NB4 (cell line): ENCODE measurements at regions not wholly inside any gene's neighbourhood (a gene's known extent, or its start where the extent isn't known, plus 50 kb on each side); places are given as distances from the start of the nearest gene placed in this dataset.

ENCODE experiments used
- DNase-seq: peaks from one replicate; pipeline ENCODE4 v3.0.0; 2010; ENCODE audit warnings: low read depth
- H3K4me3 ChIP-seq: one replicate; pipeline ENCODE4 v1.5.1; 2011; ENCODE audit warnings: mild to moderate bottlenecking, low read depth, low read length, moderate library complexity
- CTCF ChIP-seq: IDR thresholded peaks from one replicate; pipeline ENCODE4 v1.5.1; 2012; ENCODE audit warnings: low read depth, low read length
- MAX ChIP-seq: IDR thresholded peaks from 2 replicates; pipeline ENCODE4 v1.6.1; 2011; ENCODE audit warnings: low read depth, low read length
- MYC ChIP-seq: IDR thresholded peaks from 2 replicates; pipeline ENCODE4 v1.6.1; 2011; ENCODE audit warnings: low read depth, low read length
- POLR2A ChIP-seq: IDR thresholded peaks from 2 replicates; pipeline ENCODE4 v1.6.1; 2011; ENCODE audit warnings: mild to moderate bottlenecking; ENCODE audit not compliant: insufficient read length; ENCODE audit errors: extremely low read depth

- no peak overlapping the region for H3K4me3 ChIP-seq
- no peak for DNase-seq
- no peak for TF ChIP-seq CTCF
- no peak for TF ChIP-seq MYC
- no peak for TF ChIP-seq MAX
- TF ChIP-seq POLR2A: no peak
These were observed 117.0 kb upstream of the AHR start for GRCh38 chr7:17181482-17181881.

- no peak for DNase-seq
- no peak overlapping the region for H3K4me3 ChIP-seq
- no peak for TF ChIP-seq POLR2A
- no peak for TF ChIP-seq MYC
- TF ChIP-seq MAX: no peak
- TF ChIP-seq CTCF: no peak
These were observed 114.7 kb upstream of the AHR start for GRCh38 chr7:17183630-17184328.

- H3K4me3 ChIP-seq: no peak overlapping the region
- DNase-seq: no peak
- TF ChIP-seq CTCF (no peak), POLR2A (no peak), MYC (no peak), MAX (no peak)
These were observed 113.4 kb upstream of the AHR start for GRCh38 chr7:17184805-17185689.

- no peak overlapping the region for H3K4me3 ChIP-seq
- DNase-seq: peak; percentile 87
- TF ChIP-seq CTCF: no peak
- TF ChIP-seq MYC: peak; percentile 64
- TF ChIP-seq MAX: peak; percentile 67
These were observed 112.8 kb upstream of the AHR start for GRCh38 chr7:17185690-17186070.

DNA sequence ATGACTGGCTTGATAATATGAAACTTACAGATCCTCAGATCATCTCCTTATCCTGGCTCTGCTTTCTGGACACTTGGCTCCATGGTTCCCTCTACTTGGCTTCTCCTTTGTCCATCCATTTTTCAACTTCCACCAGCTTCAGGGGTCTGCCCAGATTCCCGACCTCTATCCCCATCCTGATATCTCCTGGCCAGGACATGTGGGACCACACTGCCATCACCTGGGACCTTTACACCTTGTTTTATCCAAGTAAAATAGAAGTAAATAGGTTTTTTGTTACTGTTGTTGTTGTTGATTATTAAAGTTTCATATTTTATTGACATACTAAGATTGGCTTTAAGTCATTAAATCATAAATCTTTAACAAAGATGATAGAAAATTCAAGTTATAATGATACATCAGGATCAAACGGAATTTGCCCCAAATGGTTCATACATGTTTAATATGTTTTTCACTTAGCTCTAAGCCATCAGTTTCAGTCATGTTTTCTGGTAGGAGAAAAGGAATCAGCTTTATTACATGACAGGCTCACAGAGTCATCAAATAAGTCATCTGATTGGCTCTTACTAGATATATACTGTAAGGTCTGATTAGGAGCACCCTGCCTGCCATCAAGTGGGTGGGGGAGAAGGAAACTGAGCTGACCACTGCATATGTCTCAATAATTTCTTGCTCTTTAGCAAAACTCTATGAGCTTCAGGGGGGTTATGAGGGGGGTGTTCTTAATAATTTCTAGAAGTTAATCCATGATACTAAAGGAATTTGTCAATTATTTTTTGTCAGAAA lies 111.5 kb upstream of the AHR start:
- TF ChIP-seq MAX: no peak
- no peak for TF ChIP-seq MYC
- no peak for TF ChIP-seq POLR2A
- TF ChIP-seq CTCF: no peak
- H3K4me3 ChIP-seq: no peak overlapping the region
- DNase-seq: no peak
